Epithelial cell of prostate (primary cell): ENCODE measurements at regions not wholly inside any gene's neighbourhood (a gene's known extent, or its start where the extent isn't known, plus 50 kb on each side); places are given as distances from the start of the nearest gene placed in this dataset.

Source experiments
- DNase-seq: peaks from one replicate; pipeline ENCODE4 v3.0.0-alpha.2; 2011; ENCODE audit warnings: low read depth, low spot score
- H3K27ac ChIP-seq: fragments of 450-650 bp; 2 replicates; pipeline ENCODE4 v1.5.1; 2017; ENCODE audit warnings: mild to moderate bottlenecking

DNA sequence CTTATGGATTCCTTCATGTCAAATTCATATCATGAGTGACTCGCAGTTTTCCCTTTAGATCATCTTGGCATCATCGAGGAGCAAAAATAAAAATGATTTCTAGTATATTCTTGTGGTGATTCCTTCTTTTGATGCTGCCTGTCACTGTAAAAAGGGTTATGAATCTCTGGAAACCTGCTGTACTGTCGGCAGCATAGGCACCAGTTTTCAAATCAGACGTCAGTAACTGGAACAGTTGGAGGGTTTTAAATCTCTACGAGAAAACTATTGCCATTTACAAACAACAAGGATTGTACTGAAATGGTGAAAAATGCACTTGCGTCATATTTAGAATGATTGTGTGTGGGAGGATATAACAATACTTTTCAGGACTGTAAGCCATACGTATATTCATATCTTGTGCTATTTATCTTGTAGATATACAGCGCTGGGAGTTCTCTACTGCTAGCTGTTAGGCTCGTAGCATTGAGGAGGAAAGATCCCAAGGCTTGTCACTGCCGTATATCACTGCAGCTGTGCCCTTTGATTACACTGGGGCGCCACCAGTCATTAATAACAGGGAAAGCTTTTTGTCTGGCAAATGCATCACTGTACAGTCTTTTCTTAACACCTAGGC is 320.7 kb downstream of the MTX2 start:
- DNase-seq: no peak
- no peak overlapping the region for H3K27ac ChIP-seq

DNA sequence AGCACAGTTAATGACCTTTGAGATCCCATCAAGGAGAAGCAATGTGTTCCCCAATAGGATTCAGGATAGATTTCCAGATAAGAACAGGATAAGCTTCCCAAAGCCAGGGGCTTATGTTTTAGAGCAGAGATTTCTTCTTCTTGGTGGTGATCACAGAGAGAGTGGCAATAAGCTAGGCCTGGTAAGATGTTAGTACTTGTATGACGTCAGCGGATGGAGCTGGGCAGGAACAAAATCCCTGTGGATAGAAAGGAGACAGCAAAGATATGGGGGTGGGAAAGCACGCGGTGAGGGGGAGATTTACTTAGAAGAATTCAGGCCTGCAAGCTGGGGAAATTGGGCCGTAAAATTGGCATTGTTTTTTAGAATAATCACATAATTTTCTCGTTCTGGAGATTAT is 323.0 kb downstream of the MTX2 start:
- DNase-seq: no peak
- H3K27ac ChIP-seq: no peak overlapping the region

DNA sequence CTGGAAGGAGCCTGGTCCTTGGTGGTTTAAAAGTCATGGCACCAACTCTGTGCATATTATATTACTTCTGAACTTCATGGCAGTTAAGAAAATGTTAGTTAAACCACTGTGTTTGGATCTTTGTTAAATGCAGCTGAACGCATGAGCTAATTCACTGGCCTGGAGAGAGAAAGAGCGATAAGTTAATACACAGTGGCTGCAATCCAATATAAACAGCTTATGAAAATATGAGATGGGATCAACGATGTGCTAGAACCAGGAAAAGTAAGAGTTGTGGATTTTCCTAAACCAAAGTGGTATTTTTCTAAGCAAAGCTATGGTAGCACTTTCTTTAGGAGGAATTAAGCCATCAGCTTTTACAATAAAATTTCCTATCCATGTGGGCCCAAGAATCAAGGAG is 326.7 kb downstream of the MTX2 start:
- H3K27ac ChIP-seq: no peak overlapping the region
- DNase-seq: no peak

DNA sequence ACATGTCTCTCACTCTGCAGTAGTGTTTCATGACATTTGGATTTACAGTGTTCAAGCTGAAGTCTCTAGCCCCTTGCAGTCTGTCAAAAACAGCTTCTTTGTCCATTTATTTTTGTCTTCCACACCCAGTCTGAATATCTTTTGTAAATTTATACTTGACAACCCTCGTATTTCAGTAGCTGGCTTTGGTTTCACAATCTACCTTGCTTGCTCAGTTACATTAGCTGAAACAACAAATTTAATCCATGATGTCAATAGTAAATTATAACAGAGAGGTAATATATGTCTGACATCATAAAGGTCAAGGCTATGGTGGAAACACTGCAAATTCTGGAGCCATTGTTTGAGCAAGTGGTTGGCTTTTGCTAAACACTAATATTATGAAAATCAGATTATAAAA is 328.7 kb downstream of the MTX2 start:
- DNase-seq: no peak
- H3K27ac ChIP-seq: no peak overlapping the region

DNA sequence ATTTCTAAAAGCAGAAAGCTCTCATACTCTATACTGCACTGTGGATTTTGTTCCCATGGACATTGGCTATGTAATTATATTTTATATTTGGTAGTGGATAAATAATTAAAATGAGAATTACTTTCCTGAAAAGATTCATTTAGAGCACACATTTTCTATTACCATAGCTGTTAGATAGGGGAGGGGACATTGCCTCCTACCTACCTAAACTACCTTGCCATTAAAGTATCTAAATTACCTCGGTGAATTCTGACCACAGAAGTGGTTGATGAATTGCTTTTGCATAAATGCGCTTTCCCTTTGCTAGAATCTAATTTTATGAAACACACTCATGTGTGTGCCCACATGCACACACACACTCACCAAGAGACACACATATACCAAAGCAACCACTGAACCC is 329.1 kb downstream of the MTX2 start:
- no peak overlapping the region for H3K27ac ChIP-seq
- no peak for DNase-seq

GRCh38 chr2:176599796-176600485 is 330.7 kb downstream of the MTX2 start:
- no peak for DNase-seq
- no peak overlapping the region for H3K27ac ChIP-seq

- H3K27ac ChIP-seq: no peak overlapping the region
- no peak for DNase-seq
Observed at GRCh38 chr2:176601066-176601465, 331.8 kb downstream of the MTX2 start.

- DNase-seq: no peak
- H3K27ac ChIP-seq: peak overlapping the region; percentile 27
Observed at GRCh38 chr2:176612036-176612435, 342.8 kb downstream of the MTX2 start.

GRCh38 chr2:176612736-176613135 is 343.5 kb downstream of the MTX2 start:
- DNase-seq: peak; percentile 41
- peak overlapping the region; percentile 27 for H3K27ac ChIP-seq

GRCh38 chr2:176613323-176613987 is 344.2 kb downstream of the MTX2 start:
- DNase-seq: no peak

GRCh38 chr2:176614049-176614448 is 344.8 kb downstream of the MTX2 start:
- no peak for DNase-seq
- H3K27ac ChIP-seq: peak overlapping the region; percentile 27

More at GRCh38 chr2:176613323-176613987, 344.2 kb downstream of the MTX2 start:
- peak overlapping the region; percentile 27 for H3K27ac ChIP-seq

GRCh38 chr2:176614930-176615329 is 345.7 kb downstream of the MTX2 start:
- no peak overlapping the region for H3K27ac ChIP-seq
- DNase-seq: no peak

DNA sequence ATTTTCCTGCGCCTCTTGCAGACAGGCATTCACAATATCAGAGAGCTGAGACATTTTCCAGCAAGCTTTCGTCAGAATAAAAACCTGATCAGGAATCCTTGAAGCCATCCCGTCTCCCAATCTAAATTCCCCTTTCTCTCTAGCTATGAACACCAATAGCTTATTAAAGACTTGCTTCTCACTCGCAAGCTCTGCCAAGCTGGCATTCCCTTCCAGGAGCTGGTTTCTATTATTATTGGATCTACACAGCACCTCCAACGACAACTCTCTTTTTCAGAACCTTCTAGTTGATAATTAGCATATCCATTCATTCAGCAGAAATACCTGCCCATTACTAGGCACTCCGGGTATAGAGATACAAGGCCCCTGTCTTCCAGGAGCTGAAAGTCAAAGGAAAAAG is 350.3 kb downstream of the MTX2 start:
- DNase-seq: no peak

GRCh38 chr2:176621350-176621749 is 352.1 kb downstream of the MTX2 start:
- no peak for DNase-seq
- no peak overlapping the region for H3K27ac ChIP-seq

More for the DNA sequence above, 350.3 kb downstream of the MTX2 start:
- H3K27ac ChIP-seq: no peak overlapping the region

GRCh38 chr2:176622792-176623191 is 353.6 kb downstream of the MTX2 start:
- no peak overlapping the region for H3K27ac ChIP-seq
- DNase-seq: no peak

- no peak for DNase-seq
- H3K27ac ChIP-seq: no peak overlapping the region
Observed at GRCh38 chr2:176626796-176627195, 357.6 kb downstream of the MTX2 start.

GRCh38 chr2:176628438-176628837 is 359.2 kb downstream of the MTX2 start:
- no peak overlapping the region for H3K27ac ChIP-seq
- no peak for DNase-seq

DNA sequence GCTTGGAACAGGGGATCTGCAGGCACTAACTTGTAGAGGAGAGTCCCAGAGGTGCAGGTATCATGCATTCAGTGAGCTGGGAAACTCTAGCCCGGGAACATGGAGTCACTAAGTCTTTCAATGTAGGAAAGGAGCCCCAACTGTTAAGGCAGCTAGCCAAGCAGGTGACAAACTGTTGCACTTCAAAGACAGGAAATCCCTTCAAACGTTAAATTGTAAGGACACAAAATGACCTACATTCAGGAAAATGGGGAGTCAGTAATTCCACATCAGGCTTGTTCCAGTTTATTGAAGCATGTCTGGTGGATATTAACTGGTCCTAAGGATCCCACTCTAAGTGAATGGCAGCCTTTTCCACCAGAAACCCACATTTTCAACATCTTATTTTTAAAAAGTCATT is 364.5 kb downstream of the MTX2 start:
- H3K27ac ChIP-seq: no peak overlapping the region

DNA sequence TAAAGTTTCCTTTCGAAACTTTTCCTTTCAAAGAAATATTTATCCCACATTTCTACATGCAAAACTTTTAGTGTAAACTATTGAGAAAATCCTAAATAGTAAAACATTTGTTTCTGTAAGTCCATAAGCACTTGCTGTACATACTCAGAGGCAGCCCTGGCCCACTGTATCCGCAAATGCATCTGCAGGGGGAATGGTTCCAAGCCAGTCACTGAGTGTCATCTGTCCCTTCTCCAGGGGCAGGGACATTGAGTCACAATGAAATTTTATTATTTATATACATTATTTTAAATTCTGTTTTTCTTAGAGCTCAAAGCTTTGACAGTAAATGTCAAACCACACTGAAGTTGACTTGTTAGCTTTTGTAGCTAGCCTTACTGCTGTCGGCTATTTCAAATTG is 367.2 kb downstream of the MTX2 start:
- DNase-seq: no peak
- H3K27ac ChIP-seq: no peak overlapping the region

More for the DNA sequence above, 364.5 kb downstream of the MTX2 start:
- no peak for DNase-seq

GRCh38 chr2:176637142-176637485 is 367.9 kb downstream of the MTX2 start:
- no peak for DNase-seq
- peak overlapping the region; percentile 30 for H3K27ac ChIP-seq

GRCh38 chr2:176637486-176638166 is 368.4 kb downstream of the MTX2 start:
- peak overlapping the region; percentile 30 for H3K27ac ChIP-seq
- no peak for DNase-seq
